H9 (cell line): ENCODE measurements at regions not wholly inside any gene's neighbourhood (a gene's known extent, or its start where the extent isn't known, plus 50 kb on each side); places are given as distances from the start of the nearest gene placed in this dataset.

Experiments
- DNase-seq: peaks from one replicate; pipeline ENCODE4 v3.0.0-alpha.2; 2017
- H2AFZ ChIP-seq: one replicate; pipeline ENCODE4 v1.6.1; 2013; ENCODE audit warnings: mild to moderate bottlenecking, low read length, control low read depth, moderate library complexity
- H2AK5ac ChIP-seq: 2 replicates; pipeline ENCODE4 v1.6.1; 2013; ENCODE audit warnings: low read length, control low read depth, mixed read lengths; ENCODE audit not compliant: insufficient read length
- H2BK120ac ChIP-seq: one replicate; pipeline ENCODE4 v1.6.1; 2013; ENCODE audit warnings: low read depth, mild to moderate bottlenecking, low read length, control low read depth, inconsistent platforms; ENCODE audit not compliant: poor library complexity, severe bottlenecking
- H2BK12ac ChIP-seq: 2 replicates; pipeline ENCODE4 v1.6.1; 2013; ENCODE audit warnings: low read length, control low read depth, mixed read lengths, low read depth; ENCODE audit not compliant: insufficient read length
- H2BK15ac ChIP-seq: 2 replicates; pipeline ENCODE4 v1.6.1; 2013; ENCODE audit warnings: low read depth, low read length, control low read depth
- H2BK20ac ChIP-seq: one replicate; pipeline ENCODE4 v1.6.1; 2013; ENCODE audit warnings: low read depth, mild to moderate bottlenecking, low read length, control low read depth, inconsistent platforms; ENCODE audit not compliant: poor library complexity, severe bottlenecking
- H2BK5ac ChIP-seq: 2 replicates; pipeline ENCODE4 v1.6.1; 2013; ENCODE audit warnings: low read length, control low read depth, mixed read lengths; ENCODE audit not compliant: insufficient read length
- H3K14ac ChIP-seq: 2 replicates; pipeline ENCODE4 v1.6.1; 2013; ENCODE audit warnings: low read length, control low read depth; ENCODE audit not compliant: insufficient read depth
- H3K18ac ChIP-seq: 2 replicates; pipeline ENCODE4 v1.6.1; 2013; ENCODE audit warnings: low read depth, mild to moderate bottlenecking, mixed read lengths, low read length, control low read depth; ENCODE audit not compliant: insufficient read length
- H3K23ac ChIP-seq: 2 replicates; pipeline ENCODE4 v1.6.1; 2013; ENCODE audit warnings: low read length, control low read depth, mixed read lengths, low read depth; ENCODE audit not compliant: insufficient read length
- H3K23me2 ChIP-seq: 2 replicates; pipeline ENCODE4 v1.6.1; 2013; ENCODE audit warnings: low read depth, mild to moderate bottlenecking, mixed read lengths, low read length, control low read depth; ENCODE audit not compliant: insufficient read length, poor library complexity, severe bottlenecking
- H3K27ac ChIP-seq: 2 replicates; pipeline ENCODE4 v1.5.1; 2013; ENCODE audit warnings: low read length, control low read depth, mixed read lengths, low read depth; ENCODE audit not compliant: insufficient read length
- H3K27me3 ChIP-seq: 2 replicates; pipeline ENCODE4 v1.6.1; 2013; ENCODE audit warnings: low read length, control low read depth, inconsistent platforms; ENCODE audit not compliant: insufficient read depth
- H3K4ac ChIP-seq: 2 replicates; pipeline ENCODE4 v1.6.1; 2013; ENCODE audit warnings: low read depth, mild to moderate bottlenecking, control low read depth, inconsistent platforms, low read length, moderate library complexity
- H3K4me1 ChIP-seq: 2 replicates; pipeline ENCODE4 v1.6.1; 2013; ENCODE audit warnings: low read length, control low read depth, inconsistent platforms; ENCODE audit not compliant: insufficient read depth
- H3K4me2 ChIP-seq: 2 replicates; pipeline ENCODE4 v1.6.1; 2013; ENCODE audit warnings: low read length, control low read depth, mixed read lengths; ENCODE audit not compliant: insufficient read length, insufficient read depth
- H3K56ac ChIP-seq: 2 replicates; pipeline ENCODE4 v1.6.1; 2013; ENCODE audit warnings: low read depth, mild to moderate bottlenecking, mixed read lengths, low read length, control low read depth; ENCODE audit not compliant: insufficient read length
- H3K79me1 ChIP-seq: 2 replicates; pipeline ENCODE4 v1.6.1; 2013; ENCODE audit warnings: low read depth, mild to moderate bottlenecking, moderate library complexity, low read length, control low read depth, inconsistent platforms; ENCODE audit not compliant: insufficient read depth, poor library complexity, severe bottlenecking
- H3K79me2 ChIP-seq: 2 replicates; pipeline ENCODE4 v1.6.1; 2013; ENCODE audit warnings: low read length, control low read depth, inconsistent platforms; ENCODE audit not compliant: insufficient read depth
- H3K9ac ChIP-seq: 2 replicates; pipeline ENCODE4 v1.6.1; 2013; ENCODE audit warnings: low read length, control low read depth, mixed read lengths; ENCODE audit not compliant: insufficient read length; ENCODE audit errors: extremely low read depth
- H3K9me3 ChIP-seq: one replicate; pipeline ENCODE4 v1.6.1; 2013; ENCODE audit warnings: low read depth, low read length, inconsistent platforms; ENCODE audit not compliant: control insufficient read depth
- H3T11ph ChIP-seq: one replicate; pipeline ENCODE4 v1.6.1; 2013; ENCODE audit warnings: mild to moderate bottlenecking, low read length, control low read depth, inconsistent platforms
- H4K20me1 ChIP-seq: one replicate; pipeline ENCODE4 v1.6.1; 2013; ENCODE audit not compliant: control insufficient read depth, insufficient read length, insufficient read depth
- H4K5ac ChIP-seq: 2 replicates; pipeline ENCODE4 v1.6.1; 2013; ENCODE audit warnings: low read depth, mild to moderate bottlenecking, mixed read lengths, low read length, control low read depth; ENCODE audit not compliant: insufficient read length
- H4K8ac ChIP-seq: replicated peaks from 2 replicates; pipeline ENCODE4 v1.6.1; 2013; ENCODE audit warnings: low read length, control low read depth, mixed read lengths, low read depth; ENCODE audit not compliant: insufficient read length
- H4K91ac ChIP-seq: 2 replicates; pipeline ENCODE4 v1.6.1; 2013; ENCODE audit warnings: low read depth, mild to moderate bottlenecking, moderate library complexity, mixed read lengths, low read length, control low read depth; ENCODE audit not compliant: insufficient read length
- H3K27ac Mint-ChIP-seq, 3 experiments: 2 replicates in 2 of 3; 3 replicates in 1 of 3; pipeline ENCODE4 v1.8.0; 2020 to 2021; ENCODE audit warnings: mixed read lengths in 3 of 3, mild to moderate bottlenecking in 1 of 3, moderate library complexity in 1 of 3
- H3K27me3 Mint-ChIP-seq: 2 replicates; pipeline ENCODE4 v1.8.0; 2021; ENCODE audit warnings: low read depth, mild to moderate bottlenecking, moderate library complexity, mixed read lengths
- H3K36me3 Mint-ChIP-seq, 3 experiments: 2 replicates in 2 of 3; 3 replicates in 1 of 3; pipeline ENCODE4 v1.8.0; 2020 to 2021; ENCODE audit warnings: low read depth in 3 of 3, mixed read lengths in 3 of 3; ENCODE audit not compliant: insufficient read depth in 1 of 3
- H3K4me1 Mint-ChIP-seq, 2 experiments: 2 replicates each; pipeline ENCODE4 v1.8.0; 2020; ENCODE audit warnings: mixed read lengths in 2 of 2
- H3K4me3 Mint-ChIP-seq, 2 experiments: 2 replicates in 1 of 2; 3 replicates in 1 of 2; pipeline ENCODE4 v1.8.0; 2020 to 2021; ENCODE audit warnings: mild to moderate bottlenecking in 2 of 2, mixed read lengths in 2 of 2, moderate library complexity in 1 of 2
- H3K9me3 Mint-ChIP-seq, 2 experiments: 2 replicates in 1 of 2; 3 replicates in 1 of 2; pipeline ENCODE4 v1.8.0; 2020; ENCODE audit warnings: mild to moderate bottlenecking in 2 of 2, mixed read lengths in 2 of 2, moderate library complexity in 1 of 2
- WGBS: extraction: QIAGEN DNeasy Blood & Tissue Kit; methylation state at CpG from one replicate; pipeline ENCODE4 v1.1.7; 2013; ENCODE audit warnings: missing lambda C conversion rate, low lambda C conversion rate, mixed read lengths; ENCODE audit not compliant: insufficient read length; ENCODE audit errors: extremely low coverage; 5-methylcytosine and 5-hydroxymethylcytosine counted together
- TF ChIP-seq, protein P1 (sequence below): fragments of 200-600 bp; sonication (generic); conservative IDR thresholded peaks from 3 replicates; pipeline ENCODE4 v1.8.0; 2021; ENCODE audit warnings: antibody characterized with exemption, mild to moderate bottlenecking

- H3K9ac ChIP-seq, result no peak overlapping the region
- no peaks in the 10 kb centered on the region for H4K20me1 ChIP-seq
- no peak overlapping the region for H3K23ac ChIP-seq
- H2AK5ac ChIP-seq, result no peak overlapping the region
- Mint-ChIP-seq H3K27me3 (peaks cover 7% of the 10 kb centered on the region), H3K4me3 (no peak overlapping the region), H3K4me1 (peaks cover 8 to 10% of the 10 kb centered on the region in 2 experiments), H3K36me3 (no peaks in the 10 kb centered on the region), H3K27ac (no peak overlapping the region), H3K9me3 (no peaks in the 10 kb centered on the region)
- H3K18ac ChIP-seq, result no peak overlapping the region
- H3K79me2 ChIP-seq, result no peaks in the 10 kb centered on the region
- no peak overlapping the region for H4K91ac ChIP-seq
- no peak overlapping the region for H2BK5ac ChIP-seq
- no peak overlapping the region for H3K4me2 ChIP-seq
- H3T11ph ChIP-seq, result no peak overlapping the region
- DNase-seq, result no peak
- no peak overlapping the region for H3K56ac ChIP-seq
- H3K9me3 ChIP-seq, result no peaks in the 10 kb centered on the region
- no peak overlapping the region for H2BK12ac ChIP-seq
- H2BK120ac ChIP-seq, result no peak overlapping the region
- H2AFZ ChIP-seq, result no peak overlapping the region
- H3K4ac ChIP-seq, result no peak overlapping the region
- no peaks in the 10 kb centered on the region for H3K27me3 ChIP-seq
- H2BK20ac ChIP-seq, result no peak overlapping the region
- no peaks in the 10 kb centered on the region for H3K23me2 ChIP-seq
- TF ChIP-seq, protein P1, sequence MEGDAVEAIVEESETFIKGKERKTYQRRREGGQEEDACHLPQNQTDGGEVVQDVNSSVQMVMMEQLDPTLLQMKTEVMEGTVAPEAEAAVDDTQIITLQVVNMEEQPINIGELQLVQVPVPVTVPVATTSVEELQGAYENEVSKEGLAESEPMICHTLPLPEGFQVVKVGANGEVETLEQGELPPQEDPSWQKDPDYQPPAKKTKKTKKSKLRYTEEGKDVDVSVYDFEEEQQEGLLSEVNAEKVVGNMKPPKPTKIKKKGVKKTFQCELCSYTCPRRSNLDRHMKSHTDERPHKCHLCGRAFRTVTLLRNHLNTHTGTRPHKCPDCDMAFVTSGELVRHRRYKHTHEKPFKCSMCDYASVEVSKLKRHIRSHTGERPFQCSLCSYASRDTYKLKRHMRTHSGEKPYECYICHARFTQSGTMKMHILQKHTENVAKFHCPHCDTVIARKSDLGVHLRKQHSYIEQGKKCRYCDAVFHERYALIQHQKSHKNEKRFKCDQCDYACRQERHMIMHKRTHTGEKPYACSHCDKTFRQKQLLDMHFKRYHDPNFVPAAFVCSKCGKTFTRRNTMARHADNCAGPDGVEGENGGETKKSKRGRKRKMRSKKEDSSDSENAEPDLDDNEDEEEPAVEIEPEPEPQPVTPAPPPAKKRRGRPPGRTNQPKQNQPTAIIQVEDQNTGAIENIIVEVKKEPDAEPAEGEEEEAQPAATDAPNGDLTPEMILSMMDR, result no peak
- H3K14ac ChIP-seq, result no peak overlapping the region
- H3K27ac ChIP-seq, result no peak overlapping the region
- no peak overlapping the region for H2BK15ac ChIP-seq
- no peaks in the 10 kb centered on the region for H3K79me1 ChIP-seq
- no peak overlapping the region for H4K5ac ChIP-seq
- no peak overlapping the region for H4K8ac ChIP-seq
- no peaks in the 10 kb centered on the region for H3K4me1 ChIP-seq
- no CpG with 5 or more reads among the region's 7 CpGs for WGBS
Measured at GRCh38 chr2:217523286-217523685, 479.5 kb downstream of the TNS1 start.
